Activated CD4-positive, alpha-beta T cell treated with anti-CD3 and anti-CD28 coated beads, Interleukin-2, amount 10 ng/mL, durations not matched to agents 7 days and 5 days (primary cell): ENCODE measurements at regions not wholly inside any gene's neighbourhood (a gene's known extent, or its start where the extent isn't known, plus 50 kb on each side); places are given as distances from the start of the nearest gene placed in this dataset. TPM values are rescaled to one million over a fixed set of nuclear protein-coding genes. Genes with fewer than 3 reads are reported as not detected.
"Not testable (repeated sequence)": the region's sequence is repeated elsewhere in the genome, so short reads cannot be mapped to it uniquely, and the experiment has no call there.

Experiments used
- CTCF ChIA-PET: fragments of 350-600 bp; sonication (Branson Sonifier 250); formaldehyde crosslinking; loops from one replicate; lab custom pipeline; 2021; ENCODE audit warnings: antibody characterized with exemption; lab: Charles Lee
- POLR2A ChIA-PET: fragments of 350-600 bp; sonication (Branson Sonifier 250); formaldehyde crosslinking; loops from one replicate; lab custom pipeline; 2021; ENCODE audit warnings: antibody characterized with exemption; lab: Charles Lee
- DNase-seq: peaks from one replicate; pipeline ENCODE4 v3.0.0-alpha.2; 2020
- H3K27ac Mint-ChIP-seq: one replicate; pipeline ENCODE4 v1.8.0; 2021; ENCODE audit warnings: mild to moderate bottlenecking, moderate library complexity, mixed read lengths
- H3K27me3 Mint-ChIP-seq: one replicate; pipeline ENCODE4 v1.8.0; 2021; ENCODE audit warnings: mixed read lengths
- H3K36me3 Mint-ChIP-seq: one replicate; pipeline ENCODE4 v1.8.0; 2021; ENCODE audit warnings: low read depth, mixed read lengths
- H3K4me1 Mint-ChIP-seq: one replicate; pipeline ENCODE4 v1.8.0; 2021; ENCODE audit warnings: mixed read lengths
- H3K4me3 Mint-ChIP-seq: one replicate; pipeline ENCODE4 v1.8.0; 2021; ENCODE audit warnings: mild to moderate bottlenecking, moderate library complexity, mixed read lengths
- H3K9me3 Mint-ChIP-seq: one replicate; pipeline ENCODE4 v1.8.0; 2021; ENCODE audit warnings: mixed read lengths
- microRNA-seq: library from miRNA; unstranded; fragments of <30 nt; microRNA quantifications from one replicate; pipeline ENCODE4 v1.2.0, GENCODE V29; 2021; ENCODE audit warnings: borderline microRNAs expressed, borderline replicate concordance

- H3K4me1 Mint-ChIP-seq: no peaks in the 10 kb centered on the region
- peaks cover 5% of the 10 kb centered on the region for H3K9me3 Mint-ChIP-seq
- no peaks in the 10 kb centered on the region for H3K27me3 Mint-ChIP-seq
- H3K36me3 Mint-ChIP-seq: no peaks in the 10 kb centered on the region
- no peak overlapping the region for H3K27ac Mint-ChIP-seq
- H3K4me3 Mint-ChIP-seq: no peak overlapping the region
- ChIA-PET POLR2A (no interaction called here), CTCF (no interaction called here)
- no peak for DNase-seq
Observed at GRCh38 chrX:108900333-108900732, 164.0 kb upstream of the IRS4 start.

GRCh38 chrX:108896349-108896748, 160.0 kb upstream of the IRS4 start:
- H3K27ac Mint-ChIP-seq, DNase-seq, H3K36me3 Mint-ChIP-seq, H3K27me3 Mint-ChIP-seq, H3K9me3 Mint-ChIP-seq, H3K4me1 Mint-ChIP-seq, POLR2A ChIA-PET, H3K4me3 Mint-ChIP-seq: not testable (repeated sequence)
- CTCF ChIA-PET: interaction anchor here (0.9 kb wide), 1 partner anchor 57 kb away, joined by 4 read pairs; no protein-coding TSS in a partner anchor

- POLR2A ChIA-PET: no interaction called here
- no peak for DNase-seq
- Mint-ChIP-seq H3K4me3 (no peak overlapping the region), H3K9me3 (peaks cover 7% of the 10 kb centered on the region), H3K4me1 (no peaks in the 10 kb centered on the region), H3K27me3 (no peaks in the 10 kb centered on the region), H3K27ac (no peak overlapping the region), H3K36me3 (no peaks in the 10 kb centered on the region)
- CTCF ChIA-PET: no interaction called here
Observed at GRCh38 chrX:108892501-108892900, 156.1 kb upstream of the IRS4 start.

GRCh38 chrX:108875548-108875947, 139.2 kb upstream of the IRS4 start:
- DNase-seq: no peak
- peaks cover 15% of the 10 kb centered on the region for H3K9me3 Mint-ChIP-seq
- H3K4me1 Mint-ChIP-seq: no peaks in the 10 kb centered on the region
- no peaks in the 10 kb centered on the region for H3K36me3 Mint-ChIP-seq
- H3K27me3 Mint-ChIP-seq: no peaks in the 10 kb centered on the region
- CTCF ChIA-PET: interaction anchor here (1.2 kb wide), 1 partner anchor 12 kb away, joined by 3 read pairs; no protein-coding TSS in a partner anchor
- H3K27ac Mint-ChIP-seq: no peak overlapping the region
- POLR2A ChIA-PET: no interaction called here
- H3K4me3 Mint-ChIP-seq: no peak overlapping the region

GRCh38 chrX:108843039-108843438, 106.7 kb upstream of the IRS4 start:
- DNase-seq, H3K36me3 Mint-ChIP-seq, H3K4me3 Mint-ChIP-seq, H3K4me1 Mint-ChIP-seq, POLR2A ChIA-PET, H3K27me3 Mint-ChIP-seq, H3K9me3 Mint-ChIP-seq, CTCF ChIA-PET, H3K27ac Mint-ChIP-seq: not testable (repeated sequence)

GRCh38 chrX:108833993-108834392, 97.6 kb upstream of the IRS4 start:
- DNase-seq: no peak
- no peak overlapping the region for H3K4me3 Mint-ChIP-seq
- no peaks in the 10 kb centered on the region for H3K36me3 Mint-ChIP-seq
- H3K4me1 Mint-ChIP-seq: no peaks in the 10 kb centered on the region
- CTCF ChIA-PET: no interaction called here
- no peaks in the 10 kb centered on the region for H3K9me3 Mint-ChIP-seq
- no peaks in the 10 kb centered on the region for H3K27me3 Mint-ChIP-seq
- no peak overlapping the region for H3K27ac Mint-ChIP-seq
- POLR2A ChIA-PET: no interaction called here

GRCh38 chrX:108811891-108812290, 75.5 kb upstream of the IRS4 start:
- Mint-ChIP-seq H3K4me1 (no peaks in the 10 kb centered on the region), H3K27me3 (no peaks in the 10 kb centered on the region), H3K27ac (no peak overlapping the region), H3K36me3 (no peaks in the 10 kb centered on the region), H3K9me3 (peaks cover 7% of the 10 kb centered on the region), H3K4me3 (no peak overlapping the region)
- ChIA-PET CTCF (no interaction called here), POLR2A (no interaction called here)
- no peak for DNase-seq

- CTCF ChIA-PET: no interaction called here
- no peaks in the 10 kb centered on the region for H3K9me3 Mint-ChIP-seq
- no peak for DNase-seq
- no peak overlapping the region for H3K4me3 Mint-ChIP-seq
- no peak overlapping the region for H3K27ac Mint-ChIP-seq
- no peaks in the 10 kb centered on the region for H3K4me1 Mint-ChIP-seq
- POLR2A ChIA-PET: no interaction called here
- no peaks in the 10 kb centered on the region for H3K27me3 Mint-ChIP-seq
- H3K36me3 Mint-ChIP-seq: no peaks in the 10 kb centered on the region
Observed at GRCh38 chrX:108795240-108795639, 58.9 kb upstream of the IRS4 start.

Small RNA genes lying in the stretch of these regions (microRNA-seq; reads per million reads assigned to microRNA genes)
- not detected for gene MIR6087
